Stomach (tissue), 4 donors: ENCODE measurements at regions not wholly inside any gene's neighbourhood (a gene's known extent, or its start where the extent isn't known, plus 50 kb on each side); places are given as distances from the start of the nearest gene placed in this dataset.

Experiments
- CTCF ChIP-seq, 7 experiments: fragments of 450-650 bp in 4 of 7; fragments of 200-600 bp in 3 of 7; sonication (generic) in 3 of 7; IDR thresholded peaks; one replicate each; pipeline ENCODE4 v1.5.1; 2016 to 2019; ENCODE audit warnings: antibody characterized with exemption in 7 of 7, control low read depth in 2 of 7, mild to moderate bottlenecking in 1 of 7
- EP300 ChIP-seq: sonication (generic); formaldehyde crosslinking; IDR thresholded peaks from one replicate; pipeline ENCODE4 v1.6.1; 2017; ENCODE audit warnings: antibody characterized with exemption
- POLR2A ChIP-seq, 4 donors: fragments of 450-650 bp; IDR thresholded peaks; one replicate each; pipeline ENCODE4 v1.6.1; 2016; ENCODE audit warnings: antibody characterized with exemption in 4 of 4, control low read depth in 2 of 4, mild to moderate bottlenecking in 1 of 4, moderate library complexity in 1 of 4

- TF ChIP-seq CTCF (IDR thresholded peaks at IDR 0.05) (no peak), POLR2A (IDR thresholded peaks at IDR 0.05) (no peak), EP300 (no peak)
These were observed 607.5 kb downstream of the TOX3 start for GRCh38 chr16:51939378-51939871.
